HG03457 (cell line): ENCODE measurements at regions not wholly inside any gene's neighbourhood (a gene's known extent, or its start where the extent isn't known, plus 50 kb on each side); places are given as distances from the start of the nearest gene placed in this dataset.

ENCODE experiments used
- ATAC-seq: cut with Tn5 transposase; IDR thresholded peaks from one replicate; pipeline ENCODE4 v1.9.1; 2021; ENCODE audit warnings: moderate number of reproducible peaks; ENCODE audit not compliant: unreplicated experiment

DNA sequence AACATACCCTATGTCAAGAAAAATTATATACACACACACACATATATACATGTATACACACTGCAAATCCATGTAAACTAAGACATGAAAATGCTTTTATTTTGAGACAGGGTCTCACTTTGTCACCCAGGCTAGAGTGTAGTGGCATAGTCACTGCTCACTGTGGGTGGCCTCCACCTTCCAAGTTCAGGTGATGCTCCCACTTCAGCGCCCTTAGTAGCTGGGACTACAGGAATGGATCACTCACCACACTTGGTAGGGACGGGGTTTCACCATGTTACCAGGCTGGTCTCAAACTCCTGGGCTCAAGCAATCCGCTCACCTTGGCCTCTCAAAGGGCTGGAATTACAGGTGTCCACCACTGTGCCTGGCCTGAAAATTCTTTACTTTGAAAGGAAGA, 617.6 kb downstream of the NYAP2 start:
- ATAC-seq = no peak

GRCh38 chr2:226011716-226012450, 612.4 kb downstream of the NYAP2 start:
- ATAC-seq = no peak

DNA sequence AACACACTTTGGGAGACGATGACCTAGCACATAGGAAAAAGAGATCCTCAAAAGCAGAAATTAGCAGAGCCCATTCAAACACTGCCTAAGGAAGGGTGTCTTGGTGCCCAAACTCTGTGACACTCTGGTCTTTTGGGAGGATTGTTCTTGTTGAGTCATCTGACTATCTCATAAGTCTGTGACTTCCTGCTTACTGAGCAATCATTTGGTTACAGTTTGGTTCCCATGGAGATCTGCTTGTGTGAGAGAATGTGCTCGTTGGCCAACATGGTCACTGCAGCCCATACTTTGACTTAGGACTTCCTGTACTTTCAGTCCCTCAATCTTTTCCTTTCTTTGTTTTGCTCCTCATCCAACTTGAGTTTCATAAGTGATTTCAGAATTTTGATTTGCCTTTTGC, 602.9 kb downstream of the NYAP2 start:
- no peak for ATAC-seq

DNA sequence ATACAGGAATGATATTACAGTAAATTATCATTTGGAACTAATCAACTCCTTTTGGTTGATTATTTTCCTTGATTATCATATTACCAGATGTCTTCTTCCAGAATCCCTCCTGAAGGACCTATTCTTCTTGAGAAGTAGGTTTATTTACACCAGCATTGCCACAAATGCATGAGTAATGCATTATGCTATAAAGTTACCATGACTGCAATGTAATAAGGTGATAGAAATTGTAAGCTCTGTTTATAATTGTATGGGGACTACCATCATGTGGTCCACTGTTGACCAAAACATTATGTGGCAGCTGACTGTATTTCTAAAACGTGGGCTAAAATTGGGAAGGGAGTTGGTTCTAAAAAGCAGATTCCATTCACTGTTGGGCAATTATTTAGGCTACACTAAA, 602.2 kb downstream of the NYAP2 start:
- no peak for ATAC-seq

- no peak for ATAC-seq
Measured at GRCh38 chr2:225999692-226000091, 600.2 kb downstream of the NYAP2 start.

- no peak for ATAC-seq
Measured at GRCh38 chr2:225998653-225999052, 599.1 kb downstream of the NYAP2 start.

DNA sequence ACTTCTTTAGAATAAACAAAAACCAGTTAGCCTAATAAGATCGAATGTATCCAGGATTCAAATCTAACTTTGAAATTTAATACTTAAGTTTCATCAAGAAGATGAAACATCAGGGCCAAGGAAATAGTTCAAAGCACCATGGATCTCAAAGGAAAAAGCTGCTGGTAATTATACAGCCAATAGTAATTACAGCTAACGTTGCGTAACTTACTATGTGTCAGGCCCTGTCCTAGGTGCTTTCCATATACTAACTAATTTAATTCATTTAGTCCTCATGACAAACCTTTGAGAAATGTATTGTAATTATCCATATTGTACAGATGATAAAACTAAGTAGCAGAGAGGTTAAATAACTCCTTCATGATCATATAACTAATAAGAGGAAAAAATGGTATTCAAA, 598.6 kb downstream of the NYAP2 start:
- no peak for ATAC-seq

DNA sequence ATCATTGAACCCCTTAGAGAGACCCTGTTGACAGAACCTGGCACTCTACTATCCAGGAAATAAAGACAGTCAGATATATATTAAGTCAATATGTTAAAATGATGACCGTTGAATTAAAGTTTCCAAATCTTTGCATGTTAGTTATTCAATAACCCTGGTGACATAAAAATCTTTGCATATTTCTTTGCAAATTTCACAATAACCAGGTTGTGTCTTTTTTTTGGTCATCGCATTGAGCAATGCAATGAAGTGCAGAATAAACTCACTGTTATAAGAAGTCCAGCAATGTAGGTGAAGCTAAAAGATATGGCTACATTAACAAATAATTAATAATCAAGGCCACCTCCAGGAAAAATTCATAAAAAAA, 596.9 kb downstream of the NYAP2 start:
- ATAC-seq = no peak

DNA sequence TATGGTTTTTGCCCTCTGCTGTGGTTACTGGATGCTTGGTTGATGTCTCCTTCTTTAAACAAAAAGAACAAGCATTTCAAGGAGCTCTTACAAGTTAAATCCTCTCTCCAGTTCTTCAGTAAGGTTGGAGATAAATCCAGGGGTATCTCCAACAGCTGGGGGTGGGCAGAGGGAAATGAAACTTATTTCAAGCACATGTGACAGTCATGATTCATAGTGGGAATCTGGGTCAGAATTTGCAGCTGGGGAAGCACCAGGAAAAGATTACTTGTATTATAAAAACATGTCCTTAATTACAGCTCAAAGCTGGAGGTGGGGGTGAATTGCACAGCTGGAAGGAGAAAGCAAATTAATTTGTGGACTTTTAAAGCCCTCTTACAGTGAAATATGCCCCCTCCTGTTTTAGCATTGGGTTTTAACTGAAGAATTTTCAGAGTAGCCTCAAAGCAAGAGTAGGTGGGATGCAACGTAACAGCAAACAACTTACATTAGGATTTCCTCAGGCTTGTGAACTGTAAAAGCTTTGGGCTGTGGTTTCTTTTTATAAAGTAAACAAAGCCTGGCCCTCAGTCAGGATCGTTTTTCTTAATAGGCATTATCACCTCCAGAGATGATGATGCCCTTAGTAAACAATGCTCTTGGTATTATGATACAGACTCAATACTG, 596.4 kb downstream of the NYAP2 start:
- ATAC-seq = no peak

DNA sequence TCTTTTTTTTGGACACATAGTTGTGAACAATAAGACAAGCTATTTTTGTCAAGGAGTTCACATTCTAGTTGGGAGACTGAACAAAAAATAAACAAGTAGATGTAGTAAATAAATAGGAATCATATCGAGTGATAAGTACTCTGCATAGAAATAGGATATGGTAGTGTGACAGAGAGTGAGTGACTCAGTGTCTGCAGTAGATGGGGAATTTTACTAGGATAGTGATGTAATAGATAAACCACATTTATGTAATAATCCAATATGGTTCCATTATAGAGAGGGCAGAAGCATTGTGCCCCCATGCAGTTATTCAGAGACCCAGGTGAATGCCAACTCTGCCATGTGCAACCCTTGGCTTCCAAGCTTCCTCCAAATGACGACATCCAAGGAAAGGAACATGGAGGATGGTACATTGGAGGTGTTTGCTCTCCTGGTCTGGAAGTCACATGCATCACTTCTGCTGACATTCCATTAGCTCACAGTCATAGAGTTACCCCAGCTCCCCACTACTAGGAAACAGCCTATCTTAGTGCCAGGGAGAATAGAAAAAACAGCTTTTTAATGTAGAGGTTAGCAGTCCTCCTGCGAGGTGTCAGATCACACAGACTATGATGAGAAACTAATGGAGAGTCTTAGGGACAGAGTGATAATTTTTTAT, 595.4 kb downstream of the NYAP2 start:
- ATAC-seq = no peak

DNA sequence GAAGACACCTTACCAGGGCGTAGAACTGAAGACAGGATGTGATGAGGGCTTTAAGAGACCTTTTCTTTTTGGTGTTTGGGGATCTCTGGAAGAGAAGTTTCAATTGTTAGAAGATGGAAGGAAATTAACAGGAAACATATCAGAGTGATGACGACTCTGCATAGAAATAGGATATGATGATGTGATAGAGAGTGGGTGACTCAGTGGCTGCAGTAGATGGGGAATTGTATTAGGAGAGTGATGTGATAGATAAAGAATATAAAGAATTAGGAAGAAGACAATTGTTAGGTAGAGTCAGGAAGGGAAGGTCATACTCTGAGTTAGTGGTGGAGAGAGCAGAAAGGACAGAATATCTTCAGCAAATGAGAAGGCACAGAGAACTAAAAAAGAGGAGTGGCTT, 593.9 kb downstream of the NYAP2 start:
- ATAC-seq = no peak

DNA sequence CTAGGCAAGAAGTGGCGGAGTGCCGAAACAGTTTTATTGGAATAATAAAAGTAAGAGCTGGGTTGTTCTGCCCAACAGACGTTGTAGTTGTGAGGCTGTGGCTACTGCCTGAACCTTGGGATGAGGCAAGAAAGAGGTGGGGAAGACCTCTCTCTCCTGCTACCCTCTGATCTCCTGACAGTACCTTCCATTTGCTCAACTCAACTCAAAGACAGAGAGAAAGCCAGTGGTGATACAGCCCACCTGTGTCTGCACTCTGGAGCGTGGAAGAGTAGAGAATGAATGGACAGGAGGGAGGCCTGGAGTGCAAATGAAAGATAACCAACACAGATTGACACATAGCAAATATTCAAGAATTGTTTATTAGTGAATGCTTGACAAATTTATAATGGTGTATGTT, 590.3 kb downstream of the NYAP2 start:
- ATAC-seq = no peak

- ATAC-seq = no peak
Measured at GRCh38 chr2:225980372-225980771, 580.9 kb downstream of the NYAP2 start.

GRCh38 chr2:225971433-225971832, 571.9 kb downstream of the NYAP2 start:
- no peak for ATAC-seq

DNA sequence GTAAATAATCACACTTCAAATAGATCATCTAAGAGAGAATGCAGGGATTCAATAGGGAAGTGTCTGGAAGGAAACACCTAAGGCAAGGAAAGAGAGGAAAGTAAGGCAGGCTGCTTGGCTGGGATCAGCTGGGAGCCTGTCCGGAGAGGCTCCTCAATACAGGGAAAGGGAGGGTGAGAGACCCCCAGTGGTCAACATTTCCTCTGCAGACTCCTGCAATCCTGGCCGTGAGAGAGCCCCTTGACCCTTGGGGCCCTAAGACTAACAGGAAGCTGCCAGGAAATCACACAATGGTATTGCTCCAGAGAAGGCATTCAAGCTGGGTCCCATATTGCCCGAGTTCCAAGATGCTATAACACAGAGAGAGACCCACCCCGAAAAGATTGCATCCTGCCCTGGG, 549.4 kb downstream of the NYAP2 start:
- ATAC-seq = no peak

- no peak for ATAC-seq
Measured at GRCh38 chr2:225938991-225939390, 539.5 kb downstream of the NYAP2 start.

DNA sequence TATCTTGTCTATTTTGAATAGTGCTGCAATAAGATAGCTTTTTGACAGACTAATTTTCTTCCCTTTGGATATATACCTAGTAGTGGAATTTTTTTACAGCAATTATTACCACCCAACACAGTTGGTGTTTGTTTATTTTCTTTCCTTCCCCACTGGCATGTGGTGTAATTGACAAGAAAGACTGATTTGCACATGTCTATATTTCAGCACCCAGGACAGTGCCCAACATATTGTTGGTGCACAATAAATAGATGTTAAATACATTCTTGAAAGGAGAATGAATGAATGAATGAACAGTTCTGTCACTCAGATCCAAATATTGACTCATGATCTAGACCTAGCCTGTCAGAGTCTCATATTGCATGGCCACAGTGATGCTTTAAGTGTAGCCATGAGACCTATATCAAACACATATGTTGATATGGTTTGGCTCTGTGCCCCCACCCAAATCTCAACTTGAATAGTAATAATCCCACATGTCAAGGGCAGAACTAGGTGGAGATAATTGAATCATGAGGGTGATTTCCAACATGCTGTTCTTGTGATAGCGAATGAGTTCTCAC, 538.2 kb downstream of the NYAP2 start:
- no peak for ATAC-seq

DNA sequence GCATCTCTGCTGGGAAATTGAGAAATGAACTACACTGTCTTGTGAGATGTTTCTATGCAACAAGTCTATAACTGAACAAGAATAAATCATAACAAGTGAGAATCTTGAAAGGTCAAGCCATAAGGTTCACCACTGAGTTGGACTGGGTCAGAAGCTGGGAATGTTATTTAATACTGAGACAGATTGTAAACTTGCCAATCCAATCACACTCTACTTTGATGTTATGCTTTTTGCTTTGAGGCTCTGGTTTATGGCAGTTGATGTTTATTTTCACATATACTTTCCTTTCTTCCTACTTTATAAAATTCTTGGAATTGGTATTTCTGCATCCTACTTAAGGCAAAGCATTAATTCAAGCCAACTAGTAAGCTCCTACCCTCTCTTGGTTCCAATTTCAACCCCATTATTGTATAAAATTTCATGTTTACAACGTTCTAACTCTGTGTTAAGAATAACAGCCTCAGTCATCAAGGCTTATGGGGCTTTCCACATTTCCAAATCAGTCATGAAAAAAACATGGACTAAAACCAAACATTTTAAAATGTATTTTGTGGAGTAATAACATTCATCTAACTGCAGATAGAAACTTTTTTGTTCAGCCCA, 533.4 kb downstream of the NYAP2 start:
- no peak for ATAC-seq

- no peak for ATAC-seq
Measured at GRCh38 chr2:225930687-225931086, 531.2 kb downstream of the NYAP2 start.

GRCh38 chr2:225920621-225921220, 521.2 kb downstream of the NYAP2 start:
- no peak for ATAC-seq

- no peak for ATAC-seq
Measured at GRCh38 chr2:225916692-225917091, 517.2 kb downstream of the NYAP2 start.
